HCT116 (cell line): ENCODE measurements at regions not wholly inside any gene's neighbourhood (a gene's known extent, or its start where the extent isn't known, plus 50 kb on each side); places are given as distances from the start of the nearest gene placed in this dataset.

Experiments used
- CTCF ChIP-seq, 3 experiments: fragments of 200-600 bp in 1 of 3; sonication (generic) in 1 of 3; IDR thresholded peaks in 2 of 3; conservative IDR thresholded peaks in 1 of 3; 2 replicates each; pipeline ENCODE4 v1.5.1; 2012 to 2017; ENCODE audit warnings: low read depth in 2 of 3, low read length in 2 of 3, antibody characterized with exemption in 1 of 3, borderline replicate concordance in 1 of 3, control low read depth in 1 of 3, mild to moderate bottlenecking in 1 of 3, mixed read lengths in 1 of 3, mixed run types in 1 of 3, moderate library complexity in 1 of 3; ENCODE audit not compliant: insufficient read depth in 1 of 3
- POLR2AphosphoS5 ChIP-seq: IDR thresholded peaks from 2 replicates; pipeline ENCODE4 v1.6.1; 2011; ENCODE audit warnings: mild to moderate bottlenecking, low read depth, low read length, moderate library complexity

- TF ChIP-seq CTCF (IDR thresholded peaks at IDR 0.05 in 2 of 3, conservative IDR thresholded peaks at IDR 0.05 in 1 of 3; ENCODE audit: borderline replicate concordance in 1 of 3, insufficient read depth in 1 of 3, low read depth in 2 of 3, low read length in 2 of 3) = no peak
- TF ChIP-seq POLR2AphosphoS5 = no peak
Observed at GRCh38 chr12:97939156-97939555, 476.6 kb downstream of the RMST start.
